Liver (tissue), 8 donors: ENCODE measurements at regions not wholly inside any gene's neighbourhood (a gene's known extent, or its start where the extent isn't known, plus 50 kb on each side); places are given as distances from the start of the nearest gene placed in this dataset.
"Not testable (repeated sequence)": the region's sequence is repeated elsewhere in the genome, so short reads cannot be mapped to it uniquely, and the experiment has no call there.

Experiments
- DNase-seq: peaks from one replicate; pipeline ENCODE4 v3.0.0-alpha.2; 2017; ENCODE audit warnings: low spot score
- H3K27ac ChIP-seq, 2 donors: one replicate each; pipeline ENCODE4 v1.7.0; 2013; ENCODE audit warnings: inconsistent platforms in 2 of 2, low read length in 2 of 2, control low read depth in 1 of 2, low read depth in 1 of 2, mild to moderate bottlenecking in 1 of 2
- H3K27me3 ChIP-seq, 4 donors: one replicate each; pipeline versions ENCODE4 v1.6.1 to v1.7.0; 2013; ENCODE audit warnings: low read length in 3 of 4, inconsistent platforms in 1 of 4, mild to moderate bottlenecking in 1 of 4, moderate library complexity in 1 of 4; ENCODE audit not compliant: control insufficient read depth in 4 of 4, insufficient read depth in 4 of 4
- H3K36me3 ChIP-seq, 4 donors: one replicate each; pipeline versions ENCODE4 v1.6.1 to v1.7.0; 2013; ENCODE audit warnings: low read length in 3 of 4, mild to moderate bottlenecking in 3 of 4, low read depth in 1 of 4, moderate library complexity in 1 of 4; ENCODE audit not compliant: control insufficient read depth in 4 of 4, insufficient read depth in 3 of 4
- H3K4me1 ChIP-seq, 4 donors: one replicate each; pipeline versions ENCODE4 v1.6.1 to v1.7.0; 2013; ENCODE audit warnings: low read length in 3 of 4, mild to moderate bottlenecking in 3 of 4, moderate library complexity in 1 of 4; ENCODE audit not compliant: control insufficient read depth in 4 of 4, insufficient read depth in 4 of 4
- H3K4me3 ChIP-seq, 3 donors: one replicate each; pipeline versions ENCODE4 v1.6.1 to v1.7.0; 2013; ENCODE audit warnings: low read length in 3 of 3, control low read depth in 1 of 3, low read depth in 1 of 3, mild to moderate bottlenecking in 1 of 3
- H3K9ac ChIP-seq, 2 donors: one replicate each; pipeline ENCODE4 v1.7.0; 2013; ENCODE audit warnings: low read length in 2 of 2, mild to moderate bottlenecking in 2 of 2, moderate library complexity in 2 of 2, control low read depth in 1 of 2, low read depth in 1 of 2
- H3K9me3 ChIP-seq, 4 donors: one replicate each; pipeline versions ENCODE4 v1.6.1 to v1.7.0; 2013; ENCODE audit warnings: low read length in 3 of 4; ENCODE audit not compliant: control insufficient read depth in 4 of 4
- EGR1 ChIP-seq, 2 donors: IDR thresholded peaks; 2 replicates each; pipeline ENCODE4 v1.6.1; 2016 to 2018; ENCODE audit warnings: antibody characterized with exemption in 2 of 2, low read depth in 2 of 2
- FOXA1 ChIP-seq: IDR thresholded peaks from 2 replicates; pipeline ENCODE4 v1.6.1; 2016; ENCODE audit warnings: antibody characterized with exemption
- FOXA2 ChIP-seq: IDR thresholded peaks from 2 replicates; pipeline ENCODE4 v1.6.1; 2016; ENCODE audit warnings: antibody characterized with exemption
- GABPA ChIP-seq, 2 donors: IDR thresholded peaks in 1 of 2; conservative IDR thresholded peaks in 1 of 2; 2 replicates each; pipeline ENCODE4 v1.6.1; 2016; ENCODE audit warnings: antibody characterized with exemption in 2 of 2, mild to moderate bottlenecking in 1 of 2, moderate library complexity in 1 of 2
- HNF4A ChIP-seq, 2 donors: conservative IDR thresholded peaks; 2 replicates each; pipeline ENCODE4 v1.6.1; 2016; ENCODE audit warnings: antibody characterized with exemption in 2 of 2, mild to moderate bottlenecking in 2 of 2
- HNF4G ChIP-seq: IDR thresholded peaks from 2 replicates; pipeline ENCODE4 v1.6.1; 2016; ENCODE audit warnings: antibody characterized with exemption
- JUND ChIP-seq, 2 donors: IDR thresholded peaks; 2 replicates each; pipeline ENCODE4 v1.6.1; 2016; ENCODE audit warnings: antibody characterized with exemption in 2 of 2
- NR2F2 ChIP-seq: IDR thresholded peaks from 2 replicates; pipeline ENCODE4 v1.6.1; 2016; ENCODE audit warnings: antibody characterized with exemption
- RAD21 ChIP-seq, 2 donors: IDR thresholded peaks; 2 replicates each; pipeline ENCODE4 v1.6.1; 2016; ENCODE audit warnings: antibody characterized with exemption in 2 of 2, mild to moderate bottlenecking in 2 of 2
- RXRA ChIP-seq, 2 donors: IDR thresholded peaks; 2 replicates each; pipeline ENCODE4 v1.6.1; 2017 to 2018; ENCODE audit warnings: antibody characterized with exemption in 2 of 2, mild to moderate bottlenecking in 1 of 2
- SP1 ChIP-seq: IDR thresholded peaks from 2 replicates; pipeline ENCODE4 v1.6.1; 2018; ENCODE audit warnings: antibody characterized with exemption, mild to moderate bottlenecking
- TAF1 ChIP-seq: conservative IDR thresholded peaks from 2 replicates; pipeline ENCODE4 v1.6.1; 2016; ENCODE audit warnings: antibody characterized with exemption, mild to moderate bottlenecking
- YY1 ChIP-seq: IDR thresholded peaks from 2 replicates; pipeline ENCODE4 v1.6.1; 2016; ENCODE audit warnings: antibody characterized with exemption, mild to moderate bottlenecking
- WGBS: extraction: QIAGEN DNeasy Blood & Tissue Kit; methylation state at CpG from one replicate; pipeline ENCODE4 v1.1.7; 2013; 5-methylcytosine and 5-hydroxymethylcytosine counted together
- TF ChIP-seq, protein P1 (sequence below): fragments of 150-350 bp; IDR thresholded peaks from 2 replicates; pipeline ENCODE4 v1.5.1; 2017; ENCODE audit warnings: improper control_type of control experiment, low read depth, low read length; ENCODE audit not compliant: missing input control
- TF ChIP-seq, protein P2 (sequence below): IDR thresholded peaks from 2 replicates; pipeline ENCODE4 v1.6.1; 2016; ENCODE audit warnings: antibody characterized with exemption
- TF ChIP-seq, protein P3 (sequence below): IDR thresholded peaks from 2 replicates; pipeline ENCODE4 v1.6.1; 2016; ENCODE audit warnings: antibody characterized with exemption
- TF ChIP-seq, protein P4 (sequence below): IDR thresholded peaks from 2 replicates; pipeline ENCODE4 v1.6.1; 2016; ENCODE audit warnings: antibody characterized with exemption, mild to moderate bottlenecking
- TF ChIP-seq, protein P5 (sequence below): IDR thresholded peaks from 2 replicates; pipeline ENCODE4 v1.6.1; 2016; ENCODE audit warnings: antibody characterized with exemption
- donor health status: healthy.
- donor health status: healthy.
- donor health status: healthy.
- donor health status: healthy.
- donor health status: healthy.

DNA sequence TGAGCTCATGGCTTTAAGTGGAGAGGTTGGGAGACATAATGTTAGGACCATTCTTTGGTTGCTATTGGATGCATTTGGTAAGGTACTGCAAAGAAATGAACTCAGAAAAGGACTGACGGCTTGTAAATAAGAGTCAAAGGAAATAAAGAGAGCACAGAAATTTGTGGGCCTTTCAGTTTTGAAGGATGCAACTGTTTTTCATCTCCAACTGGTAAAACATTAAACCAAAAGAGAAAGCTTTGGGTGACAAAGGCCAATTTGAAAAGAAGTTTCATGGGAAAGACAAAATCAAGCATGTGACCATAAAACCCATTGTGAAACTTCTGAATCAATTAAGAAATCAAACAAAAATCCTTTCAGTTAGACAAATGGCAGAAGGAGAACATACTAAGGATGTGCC is 77.8 kb upstream of the SPOPL start (continued):
- TF ChIP-seq HNF4G, result peak; percentile 48
- peak; percentile 39 to 43 for TF ChIP-seq RAD21 (IDR thresholded peaks at IDR 0.05)
- TF ChIP-seq JUND (IDR thresholded peaks at IDR 0.05), result peak in 1 of 2 donors; percentile 54
- no peak for TF ChIP-seq NR2F2
- no peak for TF ChIP-seq TAF1
- TF ChIP-seq HNF4A (conservative IDR thresholded peaks at IDR 0.05), result peak; percentile 78 to 83
- TF ChIP-seq FOXA2, result peak; percentile 33
- peak; percentile 15 to 53 for TF ChIP-seq RXRA (IDR thresholded peaks at IDR 0.05)
- TF ChIP-seq, protein P1, sequence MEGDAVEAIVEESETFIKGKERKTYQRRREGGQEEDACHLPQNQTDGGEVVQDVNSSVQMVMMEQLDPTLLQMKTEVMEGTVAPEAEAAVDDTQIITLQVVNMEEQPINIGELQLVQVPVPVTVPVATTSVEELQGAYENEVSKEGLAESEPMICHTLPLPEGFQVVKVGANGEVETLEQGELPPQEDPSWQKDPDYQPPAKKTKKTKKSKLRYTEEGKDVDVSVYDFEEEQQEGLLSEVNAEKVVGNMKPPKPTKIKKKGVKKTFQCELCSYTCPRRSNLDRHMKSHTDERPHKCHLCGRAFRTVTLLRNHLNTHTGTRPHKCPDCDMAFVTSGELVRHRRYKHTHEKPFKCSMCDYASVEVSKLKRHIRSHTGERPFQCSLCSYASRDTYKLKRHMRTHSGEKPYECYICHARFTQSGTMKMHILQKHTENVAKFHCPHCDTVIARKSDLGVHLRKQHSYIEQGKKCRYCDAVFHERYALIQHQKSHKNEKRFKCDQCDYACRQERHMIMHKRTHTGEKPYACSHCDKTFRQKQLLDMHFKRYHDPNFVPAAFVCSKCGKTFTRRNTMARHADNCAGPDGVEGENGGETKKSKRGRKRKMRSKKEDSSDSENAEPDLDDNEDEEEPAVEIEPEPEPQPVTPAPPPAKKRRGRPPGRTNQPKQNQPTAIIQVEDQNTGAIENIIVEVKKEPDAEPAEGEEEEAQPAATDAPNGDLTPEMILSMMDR, result no peak
- peak; percentile 79 for TF ChIP-seq SP1
- TF ChIP-seq YY1, result peak; percentile 40
- TF ChIP-seq, protein P2, sequence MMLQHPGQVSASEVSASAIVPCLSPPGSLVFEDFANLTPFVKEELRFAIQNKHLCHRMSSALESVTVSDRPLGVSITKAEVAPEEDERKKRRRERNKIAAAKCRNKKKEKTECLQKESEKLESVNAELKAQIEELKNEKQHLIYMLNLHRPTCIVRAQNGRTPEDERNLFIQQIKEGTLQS, result no peak

DNA sequence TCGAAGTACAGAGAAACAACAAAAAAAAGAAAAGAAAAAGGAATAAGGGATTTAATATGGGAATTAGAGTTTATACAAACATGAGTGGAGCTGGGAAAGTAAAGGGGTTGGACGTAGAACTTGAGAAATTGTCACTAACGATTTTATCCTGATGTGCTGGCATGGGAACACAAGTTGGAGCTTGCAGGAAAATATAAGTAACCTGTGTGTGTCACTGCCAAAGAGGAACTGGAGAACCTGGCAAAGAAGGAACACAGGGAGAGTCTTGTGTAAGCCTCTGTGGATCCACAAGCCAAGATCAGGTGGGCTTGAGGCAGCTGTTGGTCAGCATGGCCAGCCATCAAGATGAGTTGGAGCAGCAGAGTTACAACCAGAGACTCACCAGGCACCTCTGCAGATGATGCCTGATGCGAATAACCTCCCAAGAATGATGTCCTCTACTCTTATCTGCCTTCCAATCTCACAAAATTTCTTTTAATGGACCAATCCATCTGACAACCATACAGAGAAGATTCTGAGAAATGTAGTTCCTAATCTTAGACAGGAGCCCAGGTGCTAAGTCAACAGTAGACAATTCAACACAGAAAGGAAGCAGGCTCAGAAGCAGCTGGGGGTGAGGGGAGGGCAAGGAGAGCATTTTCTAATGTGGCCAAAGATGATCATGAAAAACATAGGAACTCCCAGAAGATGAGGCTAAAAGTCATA is 77.0 kb upstream of the SPOPL start:
- Histone ChIP-seq H3K27ac (no peak overlapping the region), H3K4me1 (peaks cover 2 to 27% (median 15%) of the 10 kb centered on the region in 4 donors), H3K27me3 (no peaks in the 10 kb centered on the region), H3K9me3 (no peaks in the 10 kb centered on the region), H3K36me3 (no peaks in the 10 kb centered on the region), H3K9ac (no peak overlapping the region), H3K4me3 (no peak overlapping the region)
- TF ChIP-seq NR2F2, result no peak
- TF ChIP-seq, protein P3, sequence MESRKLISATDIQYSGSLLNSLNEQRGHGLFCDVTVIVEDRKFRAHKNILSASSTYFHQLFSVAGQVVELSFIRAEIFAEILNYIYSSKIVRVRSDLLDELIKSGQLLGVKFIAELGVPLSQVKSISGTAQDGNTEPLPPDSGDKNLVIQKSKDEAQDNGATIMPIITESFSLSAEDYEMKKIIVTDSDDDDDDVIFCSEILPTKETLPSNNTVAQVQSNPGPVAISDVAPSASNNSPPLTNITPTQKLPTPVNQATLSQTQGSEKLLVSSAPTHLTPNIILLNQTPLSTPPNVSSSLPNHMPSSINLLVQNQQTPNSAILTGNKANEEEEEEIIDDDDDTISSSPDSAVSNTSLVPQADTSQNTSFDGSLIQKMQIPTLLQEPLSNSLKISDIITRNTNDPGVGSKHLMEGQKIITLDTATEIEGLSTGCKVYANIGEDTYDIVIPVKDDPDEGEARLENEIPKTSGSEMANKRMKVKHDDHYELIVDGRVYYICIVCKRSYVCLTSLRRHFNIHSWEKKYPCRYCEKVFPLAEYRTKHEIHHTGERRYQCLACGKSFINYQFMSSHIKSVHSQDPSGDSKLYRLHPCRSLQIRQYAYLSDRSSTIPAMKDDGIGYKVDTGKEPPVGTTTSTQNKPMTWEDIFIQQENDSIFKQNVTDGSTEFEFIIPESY, result no peak
- no peak for TF ChIP-seq HNF4A (conservative IDR thresholded peaks at IDR 0.05)
- TF ChIP-seq RAD21 (IDR thresholded peaks at IDR 0.05), result no peak
- no peak for TF ChIP-seq FOXA2
- TF ChIP-seq EGR1 (IDR thresholded peaks at IDR 0.05; ENCODE audit: low read depth in 2 of 2), result no peak
- no peak for TF ChIP-seq YY1
- TF ChIP-seq, protein P1, result no peak
- no peak for TF ChIP-seq SP1
- no peak for TF ChIP-seq TAF1
- no peak for TF ChIP-seq JUND (IDR thresholded peaks at IDR 0.05)
- TF ChIP-seq, protein P4, sequence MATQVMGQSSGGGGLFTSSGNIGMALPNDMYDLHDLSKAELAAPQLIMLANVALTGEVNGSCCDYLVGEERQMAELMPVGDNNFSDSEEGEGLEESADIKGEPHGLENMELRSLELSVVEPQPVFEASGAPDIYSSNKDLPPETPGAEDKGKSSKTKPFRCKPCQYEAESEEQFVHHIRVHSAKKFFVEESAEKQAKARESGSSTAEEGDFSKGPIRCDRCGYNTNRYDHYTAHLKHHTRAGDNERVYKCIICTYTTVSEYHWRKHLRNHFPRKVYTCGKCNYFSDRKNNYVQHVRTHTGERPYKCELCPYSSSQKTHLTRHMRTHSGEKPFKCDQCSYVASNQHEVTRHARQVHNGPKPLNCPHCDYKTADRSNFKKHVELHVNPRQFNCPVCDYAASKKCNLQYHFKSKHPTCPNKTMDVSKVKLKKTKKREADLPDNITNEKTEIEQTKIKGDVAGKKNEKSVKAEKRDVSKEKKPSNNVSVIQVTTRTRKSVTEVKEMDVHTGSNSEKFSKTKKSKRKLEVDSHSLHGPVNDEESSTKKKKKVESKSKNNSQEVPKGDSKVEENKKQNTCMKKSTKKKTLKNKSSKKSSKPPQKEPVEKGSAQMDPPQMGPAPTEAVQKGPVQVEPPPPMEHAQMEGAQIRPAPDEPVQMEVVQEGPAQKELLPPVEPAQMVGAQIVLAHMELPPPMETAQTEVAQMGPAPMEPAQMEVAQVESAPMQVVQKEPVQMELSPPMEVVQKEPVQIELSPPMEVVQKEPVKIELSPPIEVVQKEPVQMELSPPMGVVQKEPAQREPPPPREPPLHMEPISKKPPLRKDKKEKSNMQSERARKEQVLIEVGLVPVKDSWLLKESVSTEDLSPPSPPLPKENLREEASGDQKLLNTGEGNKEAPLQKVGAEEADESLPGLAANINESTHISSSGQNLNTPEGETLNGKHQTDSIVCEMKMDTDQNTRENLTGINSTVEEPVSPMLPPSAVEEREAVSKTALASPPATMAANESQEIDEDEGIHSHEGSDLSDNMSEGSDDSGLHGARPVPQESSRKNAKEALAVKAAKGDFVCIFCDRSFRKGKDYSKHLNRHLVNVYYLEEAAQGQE, result no peak
- TF ChIP-seq HNF4G, result no peak
- no peak for TF ChIP-seq FOXA1
- TF ChIP-seq RXRA (IDR thresholded peaks at IDR 0.05), result no peak
- TF ChIP-seq GABPA (IDR thresholded peaks at IDR 0.05 in 1 of 2, conservative IDR thresholded peaks at IDR 0.05 in 1 of 2), result no peak
- TF ChIP-seq, protein P2, result no peak
- TF ChIP-seq, protein P5, sequence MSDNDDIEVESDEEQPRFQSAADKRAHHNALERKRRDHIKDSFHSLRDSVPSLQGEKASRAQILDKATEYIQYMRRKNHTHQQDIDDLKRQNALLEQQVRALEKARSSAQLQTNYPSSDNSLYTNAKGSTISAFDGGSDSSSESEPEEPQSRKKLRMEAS, result no peak
- no peak for DNase-seq
- 94% methylated on average over 4 of the region's 4 CpGs for WGBS

DNA sequence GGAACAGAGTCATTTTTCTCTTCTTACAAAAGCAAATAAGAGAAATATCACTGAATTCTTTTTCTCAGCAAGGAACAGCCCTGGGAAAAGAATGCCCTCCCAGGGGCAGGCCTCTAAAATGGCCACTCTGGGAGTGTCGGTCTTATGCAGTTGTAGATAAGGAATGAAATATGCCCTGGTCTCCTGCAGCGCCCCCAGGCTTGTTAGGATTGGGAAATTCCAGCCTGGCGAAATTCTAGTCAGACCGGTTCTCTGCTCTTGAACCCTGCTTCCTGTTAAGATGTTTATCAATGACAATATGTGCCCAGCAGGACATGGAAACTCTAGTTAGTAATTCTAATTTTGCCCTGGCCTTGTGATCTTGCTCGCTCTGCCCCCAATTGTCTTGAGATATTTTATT is 75.5 kb upstream of the SPOPL start:
- not testable (repeated sequence) for H3K9ac ChIP-seq, H3K27me3 ChIP-seq, DNase-seq, H3K36me3 ChIP-seq, H3K4me3 ChIP-seq, H3K9me3 ChIP-seq, H3K27ac ChIP-seq
- H3K4me1 ChIP-seq, result peaks cover 2 to 27% (median 15%) of the 10 kb centered on the region in 4 donors
- WGBS, result 94% methylated on average over 5 of the region's 5 CpGs
